SK-N-SH treated with all-trans-retinoic acid at 6 μM for 48 hours (cell line): ENCODE measurements at regions not wholly inside any gene's neighbourhood (a gene's known extent, or its start where the extent isn't known, plus 50 kb on each side); places are given as distances from the start of the nearest gene placed in this dataset.

Source experiments
- ISL1 ChIP-seq: fragments of 250-450 bp; sonication (Bioruptor Pico); IDR thresholded peaks from 2 replicates; pipeline ENCODE4 v2.1.2; 2022; ENCODE audit warnings: mild to moderate bottlenecking, moderate library complexity
- PATZ1 ChIP-seq: fragments of 250-450 bp; sonication (Bioruptor Pico); IDR thresholded peaks from 2 replicates; pipeline ENCODE4 v1.8.0; 2020; ENCODE audit warnings: mild to moderate bottlenecking, moderate library complexity, borderline replicate concordance
- TCF4 ChIP-seq: fragments of 250-450 bp; sonication (Bioruptor Pico); IDR thresholded peaks from 2 replicates; pipeline ENCODE4 v1.8.0; 2021; ENCODE audit warnings: mild to moderate bottlenecking, moderate library complexity, borderline replicate concordance
- TOX ChIP-seq: fragments of 250-450 bp; sonication (Bioruptor Pico); IDR thresholded peaks from 2 replicates; pipeline ENCODE4 v1.8.0; 2021; ENCODE audit warnings: mild to moderate bottlenecking, moderate library complexity, borderline replicate concordance
- ZNF8 ChIP-seq: fragments of 450-650 bp; formaldehyde crosslinking; IDR thresholded peaks from 2 replicates; pipeline ENCODE4 v1.5.0; 2020; ENCODE audit warnings: mild to moderate bottlenecking, moderate library complexity

DNA sequence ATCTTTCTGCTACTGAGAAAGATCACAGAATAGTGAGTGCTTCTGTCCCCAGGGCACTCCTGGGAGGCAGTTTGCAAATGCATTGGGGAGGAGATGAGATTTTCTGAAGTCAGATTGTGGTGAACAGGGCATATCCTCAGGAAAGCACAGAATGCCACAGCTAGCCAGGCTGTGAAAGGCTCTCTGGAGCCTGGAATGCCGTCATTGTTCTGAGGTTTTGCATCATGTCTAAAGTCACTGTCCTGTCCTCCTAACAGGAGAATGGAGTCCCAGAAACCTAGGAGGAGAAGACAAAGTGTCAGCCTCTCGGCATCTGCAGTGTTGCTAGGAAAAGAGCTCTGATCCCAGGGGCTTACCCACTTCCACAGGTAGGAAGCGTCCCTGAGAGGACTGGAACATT lies 69.2 kb upstream of the IGFBP3 start:
- no peak for TF ChIP-seq PATZ1
- no peak for TF ChIP-seq TOX (CRISPR knock-in tag)
- no peak for TF ChIP-seq ISL1
- TF ChIP-seq ZNF8 (CRISPR knock-in tag) = no peak
- TF ChIP-seq TCF4 (CRISPR knock-in tag) = no peak
